ENCODE measurements at regions not wholly inside any gene's neighbourhood (a gene's known extent, or its start where the extent isn't known, plus 50 kb on each side); places are given as distances from the start of the nearest gene placed in this dataset.

- no peak for TF ChIP-seq REST (IDR thresholded peaks at IDR 0.05)
Measured at GRCh38 chr5:53397141-53397757, 83.2 kb upstream of the FST start (continued).

GRCh38 chr5:53397845-53398244 is 82.6 kb upstream of the FST start:
- 31% methylated on average over 2 of the region's 2 CpGs for WGBS
- H3K27me3 ChIP-seq (ENCODE audit: control insufficient read depth in 4 of 4, insufficient read depth in 4 of 4, low read length in 3 of 4), result no peaks in the 10 kb centered on the region
- no peaks in the 10 kb centered on the region for H3K9me3 ChIP-seq (ENCODE audit: control insufficient read depth in 4 of 4, low read length in 3 of 4)
- no peak overlapping the region for H3K4me3 ChIP-seq (ENCODE audit: low read depth in 1 of 3, low read length in 3 of 3)
- no peaks in the 10 kb centered on the region for H3K36me3 ChIP-seq (ENCODE audit: control insufficient read depth in 4 of 4, insufficient read depth in 3 of 4, low read depth in 1 of 4, low read length in 3 of 4)
- H3K27ac ChIP-seq (ENCODE audit: low read depth in 1 of 2, low read length in 2 of 2), result no peak overlapping the region
- no peak overlapping the region for H3K9ac ChIP-seq (ENCODE audit: low read depth in 1 of 2, low read length in 2 of 2)
- TF ChIP-seq JUND (IDR thresholded peaks at IDR 0.05), result no peak
- TF ChIP-seq FOXA1 (IDR thresholded peaks at IDR 0.05), result no peak
- TF ChIP-seq FOXA2 (IDR thresholded peaks at IDR 0.05), result no peak
- TF ChIP-seq ATF3 (IDR thresholded peaks at IDR 0.05), result no peak
- TF ChIP-seq GABPA (IDR thresholded peaks at IDR 0.05 in 1 of 2, conservative IDR thresholded peaks at IDR 0.05 in 1 of 2), result no peak
- TF ChIP-seq CTCF (IDR thresholded peaks at IDR 0.05; ENCODE audit: low read depth, low read length, missing input control), result no peak
- no peak for TF ChIP-seq SP1 (IDR thresholded peaks at IDR 0.05)
- TF ChIP-seq RAD21 (IDR thresholded peaks at IDR 0.05), result no peak
- no peak for TF ChIP-seq ZBTB33 (IDR thresholded peaks at IDR 0.05)
- TF ChIP-seq YY1 (IDR thresholded peaks at IDR 0.05), result no peak
- no peak for TF ChIP-seq REST (IDR thresholded peaks at IDR 0.05)
- no peak for TF ChIP-seq NR2F2 (IDR thresholded peaks at IDR 0.05)
- no peak for TF ChIP-seq TAF1 (conservative IDR thresholded peaks at IDR 0.05)
- no peak for TF ChIP-seq RXRA (IDR thresholded peaks at IDR 0.05)
- no peak for TF ChIP-seq HNF4G (IDR thresholded peaks at IDR 0.05)
- no peak for TF ChIP-seq EGR1 (IDR thresholded peaks at IDR 0.05; ENCODE audit: low read depth in 2 of 2)
- no peak for TF ChIP-seq HNF4A (conservative IDR thresholded peaks at IDR 0.05)
- no peak for TF ChIP-seq MAX (IDR thresholded peaks at IDR 0.05)
- H3K4me1 ChIP-seq (ENCODE audit: control insufficient read depth in 4 of 4, insufficient read depth in 4 of 4, low read length in 3 of 4), result no peaks in the 10 kb centered on the region
- no peak for DNase-seq (ENCODE audit: low spot score)

Data from liver (tissue), 8 donors.